ENCODE measurements at regions not wholly inside any gene's neighbourhood (a gene's known extent, or its start where the extent isn't known, plus 50 kb on each side); places are given as distances from the start of the nearest gene placed in this dataset.

DNA sequence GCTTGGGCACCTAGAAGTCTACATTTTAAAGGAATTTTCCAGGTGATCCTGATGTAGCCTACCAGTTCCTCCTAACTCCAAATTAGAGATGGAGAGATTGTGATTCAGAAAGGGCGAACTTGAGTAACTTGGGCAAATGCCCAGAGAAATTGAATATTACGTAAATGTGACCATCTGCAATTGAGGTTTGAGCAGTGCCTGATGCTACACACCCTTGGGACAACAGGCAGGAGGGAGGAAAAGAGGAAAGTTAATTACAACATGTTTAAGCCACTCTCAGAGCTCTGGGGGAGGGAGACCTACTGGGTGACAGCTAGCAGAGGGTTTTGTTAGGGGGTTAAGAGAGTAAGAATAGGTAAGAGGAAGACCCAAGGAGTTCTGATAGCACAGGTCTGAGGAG, 208.9 kb downstream of the LPIN1 start:
- TF ChIP-seq, protein P1, sequence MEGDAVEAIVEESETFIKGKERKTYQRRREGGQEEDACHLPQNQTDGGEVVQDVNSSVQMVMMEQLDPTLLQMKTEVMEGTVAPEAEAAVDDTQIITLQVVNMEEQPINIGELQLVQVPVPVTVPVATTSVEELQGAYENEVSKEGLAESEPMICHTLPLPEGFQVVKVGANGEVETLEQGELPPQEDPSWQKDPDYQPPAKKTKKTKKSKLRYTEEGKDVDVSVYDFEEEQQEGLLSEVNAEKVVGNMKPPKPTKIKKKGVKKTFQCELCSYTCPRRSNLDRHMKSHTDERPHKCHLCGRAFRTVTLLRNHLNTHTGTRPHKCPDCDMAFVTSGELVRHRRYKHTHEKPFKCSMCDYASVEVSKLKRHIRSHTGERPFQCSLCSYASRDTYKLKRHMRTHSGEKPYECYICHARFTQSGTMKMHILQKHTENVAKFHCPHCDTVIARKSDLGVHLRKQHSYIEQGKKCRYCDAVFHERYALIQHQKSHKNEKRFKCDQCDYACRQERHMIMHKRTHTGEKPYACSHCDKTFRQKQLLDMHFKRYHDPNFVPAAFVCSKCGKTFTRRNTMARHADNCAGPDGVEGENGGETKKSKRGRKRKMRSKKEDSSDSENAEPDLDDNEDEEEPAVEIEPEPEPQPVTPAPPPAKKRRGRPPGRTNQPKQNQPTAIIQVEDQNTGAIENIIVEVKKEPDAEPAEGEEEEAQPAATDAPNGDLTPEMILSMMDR (IDR thresholded peaks at IDR 0.05): no peak
- no peak for TF ChIP-seq POLR2A (IDR thresholded peaks at IDR 0.05)
